GM18498 (cell line): ENCODE measurements at regions not wholly inside any gene's neighbourhood (a gene's known extent, or its start where the extent isn't known, plus 50 kb on each side); places are given as distances from the start of the nearest gene placed in this dataset.

ENCODE experiments used
- ATAC-seq: cut with Tn5 transposase; IDR thresholded peaks from one replicate; pipeline ENCODE4 v1.9.1; 2021; ENCODE audit warnings: mild to moderate bottlenecking, moderate library complexity; ENCODE audit not compliant: unreplicated experiment

DNA sequence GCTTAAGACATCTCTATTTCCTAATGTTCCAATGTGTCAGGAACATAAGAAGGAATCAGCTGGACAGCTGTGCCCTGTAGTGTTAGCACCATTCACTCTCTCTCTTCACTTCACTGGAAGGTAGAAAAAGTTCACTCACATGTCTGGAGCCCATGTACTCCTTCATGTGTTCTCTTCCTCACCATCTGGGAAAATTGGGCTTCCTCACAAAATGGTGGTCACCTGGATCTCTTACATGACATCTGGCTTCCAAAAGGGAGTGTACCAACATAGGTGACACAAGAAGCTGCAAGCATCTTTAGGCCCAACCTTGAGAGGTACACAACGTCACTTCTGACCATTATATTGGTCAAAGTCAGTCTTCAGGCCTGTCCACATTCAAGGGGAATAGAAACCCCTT is 882.6 kb downstream of the LTN1 start:
- ATAC-seq, result no peak

DNA sequence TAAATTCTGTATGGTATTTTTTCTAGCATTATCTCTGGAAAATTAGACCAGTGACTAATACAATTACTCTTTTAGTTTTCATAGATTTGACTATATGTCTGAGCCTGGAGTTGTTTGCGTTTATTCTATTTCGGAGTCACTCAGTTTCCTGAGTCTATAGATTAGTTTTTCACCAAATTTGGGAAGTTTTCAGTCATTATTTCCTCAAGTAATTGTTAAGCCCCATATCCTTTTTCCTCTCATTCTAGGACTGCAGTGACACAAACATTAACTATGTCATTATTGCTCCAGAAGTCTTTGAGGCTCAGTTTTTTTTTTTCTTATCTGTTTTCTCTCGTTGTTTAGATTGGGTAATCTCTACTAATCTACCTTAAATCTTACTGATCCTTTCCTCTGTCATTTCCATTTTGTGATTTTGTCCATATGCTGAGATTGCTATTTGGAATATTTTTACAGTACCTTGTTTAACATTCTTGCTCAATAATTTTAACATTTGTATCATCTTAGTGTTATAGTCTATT is 886.2 kb downstream of the LTN1 start:
- no peak for ATAC-seq

DNA sequence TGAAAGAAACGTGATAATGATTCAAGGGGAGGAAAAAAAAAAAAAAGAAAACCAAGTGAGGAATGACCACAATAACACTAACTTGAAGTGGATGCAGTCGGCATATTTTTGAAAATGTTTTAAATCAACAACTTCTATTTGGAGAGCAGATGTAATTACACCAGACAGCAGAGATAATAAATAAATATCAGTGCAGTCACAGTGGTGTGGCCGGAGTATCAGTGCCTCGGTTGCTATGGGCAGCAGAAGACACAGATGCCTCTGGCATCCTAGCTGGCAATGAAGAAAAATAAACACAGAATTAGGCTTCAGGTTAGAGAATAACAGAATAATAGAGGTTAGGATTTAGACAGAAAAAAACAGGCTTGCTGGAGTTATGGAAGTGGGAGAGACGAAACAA is 888.3 kb downstream of the LTN1 start:
- no peak for ATAC-seq

- ATAC-seq, result no peak
Measured at GRCh38 chr21:28100366-28100765, 892.3 kb downstream of the LTN1 start.

DNA sequence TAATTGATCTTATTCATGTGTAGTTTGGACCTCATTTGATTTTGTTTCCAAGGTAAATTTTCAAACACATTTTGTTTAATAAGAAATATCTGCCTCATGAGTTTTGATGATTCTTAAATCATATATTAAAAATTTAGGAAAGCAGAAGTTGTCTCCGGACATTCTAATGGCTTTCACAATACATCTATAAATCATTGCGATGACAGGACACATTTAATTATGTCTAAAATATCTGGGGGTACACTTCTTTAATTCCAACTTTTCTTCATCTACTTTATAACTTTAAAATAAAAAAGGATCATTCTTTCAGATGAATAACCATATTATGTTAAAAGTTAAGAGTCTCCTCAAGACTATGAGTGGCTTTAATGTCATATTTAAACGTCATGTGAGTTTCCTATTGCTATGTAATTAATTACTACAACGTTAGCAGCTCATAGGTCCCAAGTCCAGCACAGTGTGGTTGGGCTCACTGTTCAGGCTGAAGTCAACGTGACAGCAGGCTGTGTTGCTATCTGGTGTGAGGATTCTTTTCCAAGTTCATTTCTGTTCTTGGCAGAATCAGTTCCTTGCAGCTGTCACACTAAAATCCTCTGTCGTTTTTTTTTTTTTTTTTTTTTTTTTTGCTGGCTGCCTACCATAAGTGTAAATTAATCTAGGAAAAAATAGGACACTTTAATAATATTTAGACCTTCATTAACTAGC is 893.5 kb downstream of the LTN1 start:
- ATAC-seq, result no peak

GRCh38 chr21:28091466-28091865 is 901.2 kb downstream of the LTN1 start:
- no peak for ATAC-seq

- ATAC-seq, result no peak
Measured at GRCh38 chr21:28090546-28090945, 902.1 kb downstream of the LTN1 start.

- ATAC-seq, result no peak
Measured at GRCh38 chr21:28089599-28090441, 902.9 kb downstream of the LTN1 start.

GRCh38 chr21:28086861-28087581 is 905.7 kb downstream of the LTN1 start:
- ATAC-seq, result no peak

- ATAC-seq, result no peak
Measured at GRCh38 chr21:28084951-28085350, 907.7 kb downstream of the LTN1 start.

- no peak for ATAC-seq
Measured at GRCh38 chr21:28083350-28083749, 909.3 kb downstream of the LTN1 start.

GRCh38 chr21:28078126-28078525 is 914.6 kb downstream of the LTN1 start:
- no peak for ATAC-seq

DNA sequence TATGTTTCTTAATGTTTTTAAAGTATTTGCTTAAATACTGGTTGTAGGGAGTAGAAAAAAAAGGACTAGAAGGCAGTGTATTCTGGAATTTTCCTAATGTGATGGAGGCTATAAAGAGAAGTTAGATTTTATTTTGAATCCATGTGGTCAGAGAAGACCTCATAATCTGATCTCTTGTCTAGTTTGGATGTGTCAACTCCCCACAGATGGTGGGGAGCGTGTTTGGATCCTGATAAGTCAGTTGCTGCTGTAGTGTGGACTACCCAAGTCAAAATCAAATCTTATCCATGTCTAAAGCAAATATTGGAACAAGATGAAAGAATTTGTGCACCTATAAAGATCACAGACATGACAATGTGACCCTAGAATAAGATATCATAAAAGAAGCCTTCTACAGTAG is 918.0 kb downstream of the LTN1 start:
- ATAC-seq, result no peak

DNA sequence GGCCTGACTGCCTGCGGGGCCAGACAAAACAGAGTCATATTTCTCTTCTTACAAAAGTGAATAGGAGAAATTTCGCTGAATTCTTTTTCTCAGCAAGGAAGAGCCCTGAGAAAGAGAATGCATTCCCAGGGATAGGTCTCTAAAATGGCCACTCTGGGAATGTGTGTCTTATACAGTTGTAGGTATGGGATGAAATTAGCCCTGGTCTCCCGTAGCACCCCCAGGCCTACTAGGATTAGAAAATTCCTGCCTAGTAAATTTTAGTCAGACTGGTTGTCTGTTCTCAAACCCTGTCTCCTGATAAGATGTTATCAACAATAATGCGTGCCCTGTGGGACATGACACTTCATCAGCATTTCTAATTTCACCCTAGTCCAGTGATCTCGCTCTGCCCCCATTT is 920.1 kb downstream of the LTN1 start:
- no peak for ATAC-seq

DNA sequence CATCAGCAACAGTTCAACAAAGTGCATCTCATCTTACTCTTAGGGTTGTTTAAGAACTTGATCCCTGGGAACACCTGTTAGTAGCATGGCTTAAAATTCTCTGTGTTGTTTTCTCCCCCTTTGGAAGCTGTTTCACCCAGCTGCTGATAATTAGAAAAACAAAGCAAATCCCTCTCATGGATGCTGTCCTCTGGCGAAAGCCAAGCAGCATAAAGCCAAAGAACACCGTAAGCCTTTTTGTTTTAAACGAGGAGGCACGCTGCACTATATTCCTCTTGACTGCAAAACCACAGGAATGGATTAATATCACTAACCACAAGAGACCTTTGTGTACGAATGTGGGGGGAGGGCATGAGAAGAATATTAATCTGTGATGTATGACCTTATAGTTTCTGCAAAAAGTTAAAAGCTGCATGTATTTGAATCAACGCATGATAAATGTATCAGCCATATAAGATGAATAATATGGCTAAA is 923.2 kb downstream of the LTN1 start:
- ATAC-seq, result no peak

GRCh38 chr21:28068455-28069358 is 924.0 kb downstream of the LTN1 start:
- no peak for ATAC-seq

DNA sequence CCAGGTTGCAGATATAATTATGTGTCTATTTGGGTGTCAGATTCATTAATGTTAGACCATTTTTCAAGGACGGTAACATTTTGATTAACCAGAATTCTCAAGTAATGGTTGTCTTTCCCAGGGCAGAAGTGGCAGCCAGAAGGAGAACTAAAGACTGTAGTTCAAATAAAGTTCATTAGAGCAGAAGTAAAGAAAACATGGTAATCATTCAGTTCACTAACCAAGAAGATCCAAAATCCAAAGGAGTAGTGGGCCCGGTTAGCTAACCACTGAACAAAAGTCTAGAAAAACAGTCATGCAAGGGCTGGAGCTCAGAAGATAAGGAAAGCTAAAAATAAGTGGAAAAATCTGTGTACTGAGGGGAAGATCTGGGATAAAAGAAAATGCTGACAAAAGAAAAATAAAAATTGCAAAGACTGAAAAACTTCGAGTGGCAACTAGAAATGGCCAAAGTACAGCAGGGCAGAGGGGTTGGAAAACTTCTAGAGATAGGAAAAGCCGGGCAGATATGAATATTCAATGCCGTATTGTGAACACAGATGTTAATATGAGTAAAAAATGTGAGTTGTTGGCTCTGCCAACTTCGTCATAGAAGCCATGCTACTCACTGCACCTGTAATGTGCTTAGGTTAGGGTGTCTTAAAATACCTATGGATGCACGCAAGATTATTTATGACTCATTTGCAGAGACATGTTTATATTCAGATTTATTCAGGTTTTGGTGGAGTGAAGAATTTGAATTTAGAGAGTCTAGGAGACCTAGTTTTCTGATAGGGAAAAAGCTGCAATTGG is 925.9 kb downstream of the LTN1 start:
- ATAC-seq, result no peak

GRCh38 chr21:28066076-28066475 is 926.6 kb downstream of the LTN1 start:
- no peak for ATAC-seq
